Activated CD8-positive, alpha-beta T cell treated with anti-CD3 and anti-CD28 coated beads for 36 hours (primary cell): ENCODE measurements at regions not wholly inside any gene's neighbourhood (a gene's known extent, or its start where the extent isn't known, plus 50 kb on each side); places are given as distances from the start of the nearest gene placed in this dataset.
A peak's percentile ranks its signal among the peaks of the same experiment; 100 is the strongest.

Source experiments
- ATAC-seq: fragments of 200-7000 bp; cut with Tn5 transposase; one replicate; pipeline ENCODE4 v1.10.0; 2021; ENCODE audit warnings: mild to moderate bottlenecking, moderate library complexity
- CTCF ChIA-PET: fragments of 350-600 bp; sonication (Branson Sonifier 250); formaldehyde crosslinking; loops from one replicate; lab custom pipeline; 2021; ENCODE audit warnings: antibody characterized with exemption; lab: Charles Lee
- POLR2A ChIA-PET: fragments of 350-600 bp; sonication (Branson Sonifier 250); formaldehyde crosslinking; loops from one replicate; lab custom pipeline; 2021; ENCODE audit warnings: antibody characterized with exemption; lab: Charles Lee
- DNase-seq: peaks from one replicate; pipeline ENCODE4 v3.0.0-alpha.2; 2020
- H3K27ac Mint-ChIP-seq: one replicate; pipeline ENCODE4 v1.8.0; 2021; ENCODE audit warnings: mild to moderate bottlenecking, mixed read lengths
- H3K27me3 Mint-ChIP-seq: one replicate; pipeline ENCODE4 v1.8.0; 2021; ENCODE audit warnings: mixed read lengths
- H3K36me3 Mint-ChIP-seq: one replicate; pipeline ENCODE4 v1.8.0; 2021; ENCODE audit warnings: low read depth, mixed read lengths
- H3K4me1 Mint-ChIP-seq: one replicate; pipeline ENCODE4 v1.8.0; 2021; ENCODE audit warnings: low read depth, mixed read lengths
- H3K4me3 Mint-ChIP-seq: one replicate; pipeline ENCODE4 v1.8.0; 2021; ENCODE audit warnings: mild to moderate bottlenecking, moderate library complexity, mixed read lengths
- H3K9me3 Mint-ChIP-seq: one replicate; pipeline ENCODE4 v1.8.0; 2021; ENCODE audit warnings: mixed read lengths
- intact Hi-C: fragments of 100-400 bp; cut with micrococcal nuclease; formaldehyde crosslinking; loops from one replicate; pipeline ENCODE4 v1.10.0; 2022
- TF ChIP-seq, protein P1 (sequence below): fragments of 200-600 bp; IDR thresholded peaks from one replicate; pipeline ENCODE4 v1.8.0; 2022; ENCODE audit warnings: antibody characterized with exemption, mild to moderate bottlenecking

DNA sequence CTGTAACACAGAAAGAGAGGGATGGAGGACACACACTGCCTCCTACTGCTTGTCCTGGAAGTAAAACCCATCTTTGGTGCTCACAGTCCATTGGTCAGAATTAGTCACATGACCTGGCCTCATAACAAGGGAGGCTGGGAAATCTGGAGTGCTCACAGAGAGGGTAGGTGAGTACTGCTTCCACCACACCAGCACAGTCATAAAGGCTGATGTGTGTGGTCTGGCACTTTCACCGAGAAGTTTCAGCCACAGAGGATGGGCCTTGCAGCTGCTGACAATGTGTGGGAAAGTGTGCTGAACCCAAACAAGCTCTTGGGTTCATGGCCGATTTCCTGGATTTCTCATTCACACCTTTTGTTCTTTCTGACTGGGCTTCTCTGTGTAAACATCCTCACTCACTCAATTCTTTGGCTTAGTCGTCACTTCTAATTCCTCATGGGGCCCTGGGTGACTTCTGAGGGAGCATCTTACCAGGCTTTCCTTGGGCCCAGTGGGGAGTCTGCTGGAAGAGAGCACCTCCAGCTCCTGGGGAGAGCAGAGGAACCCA lies 100.7 kb downstream of the ASB7 start:
- ChIA-PET CTCF (interaction anchor here (1.0 kb wide), 1 partner anchor 166 kb away, joined by 3 read pairs; no protein-coding TSS in a partner anchor), POLR2A (no interaction called here)
- H3K9me3 Mint-ChIP-seq: no peaks in the 10 kb centered on the region
- TF ChIP-seq, protein P1, sequence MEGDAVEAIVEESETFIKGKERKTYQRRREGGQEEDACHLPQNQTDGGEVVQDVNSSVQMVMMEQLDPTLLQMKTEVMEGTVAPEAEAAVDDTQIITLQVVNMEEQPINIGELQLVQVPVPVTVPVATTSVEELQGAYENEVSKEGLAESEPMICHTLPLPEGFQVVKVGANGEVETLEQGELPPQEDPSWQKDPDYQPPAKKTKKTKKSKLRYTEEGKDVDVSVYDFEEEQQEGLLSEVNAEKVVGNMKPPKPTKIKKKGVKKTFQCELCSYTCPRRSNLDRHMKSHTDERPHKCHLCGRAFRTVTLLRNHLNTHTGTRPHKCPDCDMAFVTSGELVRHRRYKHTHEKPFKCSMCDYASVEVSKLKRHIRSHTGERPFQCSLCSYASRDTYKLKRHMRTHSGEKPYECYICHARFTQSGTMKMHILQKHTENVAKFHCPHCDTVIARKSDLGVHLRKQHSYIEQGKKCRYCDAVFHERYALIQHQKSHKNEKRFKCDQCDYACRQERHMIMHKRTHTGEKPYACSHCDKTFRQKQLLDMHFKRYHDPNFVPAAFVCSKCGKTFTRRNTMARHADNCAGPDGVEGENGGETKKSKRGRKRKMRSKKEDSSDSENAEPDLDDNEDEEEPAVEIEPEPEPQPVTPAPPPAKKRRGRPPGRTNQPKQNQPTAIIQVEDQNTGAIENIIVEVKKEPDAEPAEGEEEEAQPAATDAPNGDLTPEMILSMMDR: no peak
- DNase-seq (peak; percentile 75), ATAC-seq (peak; percentile 95)
- no peaks in the 10 kb centered on the region for H3K4me1 Mint-ChIP-seq
- intact Hi-C loops: no loop called here
- no peak overlapping the region for H3K4me3 Mint-ChIP-seq
- H3K27me3 Mint-ChIP-seq: peaks cover 15% of the 10 kb centered on the region
- H3K36me3 Mint-ChIP-seq: no peaks in the 10 kb centered on the region
- no peak overlapping the region for H3K27ac Mint-ChIP-seq

DNA sequence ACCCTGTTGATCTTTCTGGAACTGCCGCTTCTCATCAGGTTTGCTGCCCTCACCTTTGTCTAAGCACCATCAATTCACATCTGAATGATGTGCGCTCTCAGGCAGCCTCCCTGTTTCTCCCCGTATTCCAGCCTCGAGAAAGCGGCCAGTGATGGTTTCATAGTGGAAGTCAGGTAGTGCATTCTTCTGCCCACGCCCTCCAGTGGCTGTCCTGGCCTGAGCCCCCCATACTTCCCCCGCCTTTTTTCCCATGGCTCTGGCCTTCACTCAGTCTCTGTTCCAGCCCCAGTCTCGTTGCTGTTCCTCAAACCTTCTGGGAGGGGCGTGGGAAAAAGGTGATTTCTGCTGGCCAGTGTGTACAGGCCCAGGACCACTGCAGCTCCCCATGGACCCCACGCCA lies 101.3 kb downstream of the ASB7 start:
- H3K27ac Mint-ChIP-seq: no peak overlapping the region
- TF ChIP-seq, protein P1: no peak
- H3K36me3 Mint-ChIP-seq: no peaks in the 10 kb centered on the region
- ChIA-PET CTCF (interaction anchor here (1.0 kb wide), 1 partner anchor 165 kb away, joined by 3 read pairs; no protein-coding TSS in a partner anchor), POLR2A (no interaction called here)
- no peak for ATAC-seq
- H3K4me3 Mint-ChIP-seq: no peak overlapping the region
- peaks cover 17% of the 10 kb centered on the region for H3K27me3 Mint-ChIP-seq
- H3K9me3 Mint-ChIP-seq: no peaks in the 10 kb centered on the region
- intact Hi-C loops: no loop called here
- no peaks in the 10 kb centered on the region for H3K4me1 Mint-ChIP-seq
- DNase-seq: no peak

DNA sequence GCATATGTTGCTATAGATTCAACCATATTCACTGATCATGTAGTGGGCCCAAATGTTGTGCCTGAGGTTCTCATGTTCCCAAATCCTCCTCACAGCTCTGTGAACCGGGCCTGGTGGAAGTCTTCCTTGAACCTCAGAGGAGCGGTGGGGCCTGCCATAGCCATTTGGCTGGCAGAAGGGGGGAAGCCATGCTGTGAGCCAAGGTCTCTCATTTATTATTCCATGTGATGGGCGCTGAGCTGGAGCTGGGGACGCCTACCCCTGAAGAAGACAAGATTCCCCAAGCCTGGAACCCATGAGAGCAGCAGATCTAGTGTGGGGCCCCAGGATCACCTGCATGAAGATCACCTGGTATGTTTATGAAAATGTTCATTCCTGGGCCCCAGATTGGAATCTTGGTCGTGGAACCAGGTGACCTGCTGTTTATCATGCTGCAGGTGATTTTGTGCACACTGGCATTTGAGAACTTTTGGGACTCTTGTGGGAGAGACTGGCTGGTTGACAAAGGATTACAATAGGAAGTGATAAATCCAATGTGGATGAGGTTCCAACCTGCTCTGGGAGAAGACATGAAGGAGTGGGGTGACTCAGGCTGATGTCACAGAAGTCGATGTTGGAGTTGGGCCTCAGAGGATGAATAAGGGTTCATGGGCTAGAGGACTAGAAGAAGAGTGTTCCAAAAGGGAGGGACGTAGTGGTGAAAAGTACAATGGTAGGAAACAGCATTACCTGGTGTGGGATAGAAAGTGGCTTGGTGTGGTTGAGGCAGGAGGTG lies 102.1 kb downstream of the ASB7 start:
- Mint-ChIP-seq H3K27me3 (peaks cover 17% of the 10 kb centered on the region), H3K4me1 (no peaks in the 10 kb centered on the region), H3K27ac (no peak overlapping the region), H3K36me3 (no peaks in the 10 kb centered on the region), H3K4me3 (no peak overlapping the region), H3K9me3 (no peaks in the 10 kb centered on the region)
- ChIA-PET POLR2A (no interaction called here), CTCF (no interaction called here)
- TF ChIP-seq, protein P1: no peak
- no peak for DNase-seq
- intact Hi-C loops: no loop called here
- no peak for ATAC-seq

DNA sequence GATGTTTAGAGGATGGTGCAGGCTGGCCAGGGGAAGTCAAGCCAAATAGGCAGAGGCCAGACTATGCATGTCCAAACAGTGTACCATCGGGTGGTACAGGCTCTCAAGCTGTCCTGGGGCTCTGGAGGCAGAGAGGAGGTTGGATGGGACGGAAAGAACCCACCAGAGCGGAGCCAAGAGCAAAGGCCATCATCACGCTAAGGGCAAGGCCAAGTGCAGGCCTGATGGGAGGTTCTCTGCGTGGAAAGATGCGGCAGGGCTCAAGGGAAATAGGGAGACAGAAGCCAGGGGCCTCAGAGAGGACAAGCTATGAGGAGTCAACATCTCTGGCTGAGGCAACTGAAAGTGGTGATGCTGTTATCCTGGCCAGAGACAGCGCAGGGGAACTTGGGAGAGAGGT lies 102.7 kb downstream of the ASB7 start:
- H3K4me3 Mint-ChIP-seq: no peak overlapping the region
- H3K4me1 Mint-ChIP-seq: no peaks in the 10 kb centered on the region
- H3K27me3 Mint-ChIP-seq: peaks cover 17% of the 10 kb centered on the region
- CTCF ChIA-PET: no interaction called here
- ATAC-seq (no peak), DNase-seq (no peak)
- no peaks in the 10 kb centered on the region for H3K36me3 Mint-ChIP-seq
- intact Hi-C loops: no loop called here
- TF ChIP-seq, protein P1: no peak
- POLR2A ChIA-PET: no interaction called here
- H3K27ac Mint-ChIP-seq: no peak overlapping the region
- peaks cover 4% of the 10 kb centered on the region for H3K9me3 Mint-ChIP-seq

DNA sequence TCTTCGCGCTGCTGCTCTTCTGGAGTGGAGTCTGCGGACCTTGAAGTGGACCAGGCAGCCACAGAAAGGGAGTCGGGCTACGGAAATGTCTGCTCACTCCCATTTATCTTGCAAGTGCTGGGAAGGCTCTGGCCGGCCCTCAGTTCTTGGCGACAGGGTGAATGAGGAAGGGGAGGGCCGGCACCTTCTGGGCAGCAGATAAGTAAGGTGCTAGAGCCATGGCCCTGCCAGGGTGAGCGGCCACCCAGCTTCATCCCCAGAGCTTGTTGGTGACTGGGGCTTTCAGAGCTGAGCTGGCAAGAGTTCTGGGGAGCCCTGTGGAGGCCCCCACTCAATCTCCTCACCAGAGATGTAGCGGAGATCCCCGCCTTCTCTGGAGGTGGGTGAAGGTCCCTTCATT lies 103.5 kb downstream of the ASB7 start:
- H3K27me3 Mint-ChIP-seq: peaks cover 17% of the 10 kb centered on the region
- ChIA-PET CTCF (no interaction called here), POLR2A (no interaction called here)
- TF ChIP-seq, protein P1: no peak
- H3K9me3 Mint-ChIP-seq: peaks cover 8% of the 10 kb centered on the region
- ATAC-seq (no peak), DNase-seq (no peak)
- no peak overlapping the region for H3K27ac Mint-ChIP-seq
- H3K4me3 Mint-ChIP-seq: no peak overlapping the region
- H3K4me1 Mint-ChIP-seq: no peaks in the 10 kb centered on the region
- no peaks in the 10 kb centered on the region for H3K36me3 Mint-ChIP-seq
- intact Hi-C loops: no loop called here
